HG03342 (cell line): ENCODE measurements at regions not wholly inside any gene's neighbourhood (a gene's known extent, or its start where the extent isn't known, plus 50 kb on each side); places are given as distances from the start of the nearest gene placed in this dataset.
"Not testable (repeated sequence)": the region's sequence is repeated elsewhere in the genome, so short reads cannot be mapped to it uniquely, and the experiment has no call there.

ENCODE experiments used
- ATAC-seq: cut with Tn5 transposase; IDR thresholded peaks from one replicate; pipeline ENCODE4 v1.9.1; 2021; ENCODE audit warnings: mild to moderate bottlenecking, moderate library complexity; ENCODE audit not compliant: unreplicated experiment

- no peak for ATAC-seq
Measured at GRCh38 chr12:60644076-60644475, 1048.2 kb downstream of the SLC16A7 start.

GRCh38 chr12:60666895-60667294, 1071.1 kb downstream of the SLC16A7 start:
- no peak for ATAC-seq

DNA sequence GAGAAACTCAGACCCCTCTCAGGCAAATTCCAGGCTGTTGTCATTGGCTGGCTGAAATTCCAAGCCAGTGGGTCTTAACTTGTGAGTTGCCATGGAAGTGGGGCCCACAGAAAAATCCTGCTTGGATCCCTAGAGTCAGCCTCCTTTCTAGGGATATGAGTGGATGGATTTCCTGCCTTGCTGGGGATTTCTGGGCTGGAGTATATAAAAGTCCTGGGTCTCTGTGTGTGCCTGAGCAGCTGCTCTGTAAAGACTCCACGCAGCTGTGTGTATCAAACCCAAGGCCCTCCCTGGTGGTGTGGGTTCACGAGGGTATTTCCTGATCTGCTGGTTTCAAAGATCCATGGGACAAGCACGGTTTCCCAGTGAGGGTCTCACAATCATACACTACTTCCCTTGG, 1077.1 kb downstream of the SLC16A7 start:
- ATAC-seq = no peak

DNA sequence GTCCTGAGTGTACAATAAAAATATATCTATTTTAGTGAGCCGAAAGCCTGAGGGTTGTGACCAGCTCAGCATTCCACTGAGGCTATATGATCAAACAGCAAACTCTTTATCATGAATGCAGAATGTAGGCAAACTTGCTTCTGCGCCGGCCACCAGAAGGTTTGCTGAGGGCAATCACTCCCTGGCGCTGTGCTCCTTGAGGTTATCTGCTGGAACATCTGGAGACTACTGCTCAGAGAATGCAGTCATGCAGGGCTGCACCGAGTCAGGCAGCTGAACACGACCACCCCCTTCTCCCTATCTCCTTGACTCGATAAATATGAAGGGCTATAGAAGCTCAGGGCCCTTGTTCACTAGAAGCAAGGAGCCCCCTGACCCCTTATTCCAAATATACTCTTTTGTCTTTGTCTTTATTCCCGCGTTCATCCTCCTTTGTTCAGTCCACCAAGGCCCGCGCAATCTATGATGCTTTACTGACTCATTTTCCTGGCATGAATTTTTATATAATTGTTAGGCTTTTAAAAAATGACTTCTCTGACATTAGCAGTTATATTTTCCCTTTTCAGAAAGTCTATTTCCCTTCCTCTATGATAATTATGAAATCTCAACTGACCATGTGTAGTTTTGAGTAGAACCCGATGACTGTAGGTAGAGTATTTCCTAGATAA, 1089.3 kb downstream of the SLC16A7 start:
- no peak for ATAC-seq

DNA sequence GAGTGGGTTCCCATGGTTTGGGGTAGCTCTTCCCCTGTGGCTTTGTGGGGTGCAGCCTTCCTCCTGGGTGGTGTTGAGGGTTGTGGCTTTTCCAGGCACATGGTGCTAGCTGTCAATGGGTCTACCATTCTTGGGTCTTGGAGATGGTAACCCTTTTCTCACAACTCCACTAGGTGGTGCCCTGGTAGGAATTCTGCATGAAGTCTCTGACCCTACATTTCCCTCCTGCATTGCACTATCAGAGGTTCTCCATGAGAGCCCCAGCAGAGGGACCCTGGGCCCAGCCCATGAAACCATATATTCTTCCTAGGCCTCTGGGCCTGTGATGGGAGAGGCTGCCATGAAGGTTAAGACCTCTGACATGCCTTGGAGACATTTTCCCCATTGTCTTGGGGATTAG, 1093.3 kb downstream of the SLC16A7 start:
- no peak for ATAC-seq

- ATAC-seq = no peak
Measured at GRCh38 chr12:60693019-60693626, 1097.3 kb downstream of the SLC16A7 start.

DNA sequence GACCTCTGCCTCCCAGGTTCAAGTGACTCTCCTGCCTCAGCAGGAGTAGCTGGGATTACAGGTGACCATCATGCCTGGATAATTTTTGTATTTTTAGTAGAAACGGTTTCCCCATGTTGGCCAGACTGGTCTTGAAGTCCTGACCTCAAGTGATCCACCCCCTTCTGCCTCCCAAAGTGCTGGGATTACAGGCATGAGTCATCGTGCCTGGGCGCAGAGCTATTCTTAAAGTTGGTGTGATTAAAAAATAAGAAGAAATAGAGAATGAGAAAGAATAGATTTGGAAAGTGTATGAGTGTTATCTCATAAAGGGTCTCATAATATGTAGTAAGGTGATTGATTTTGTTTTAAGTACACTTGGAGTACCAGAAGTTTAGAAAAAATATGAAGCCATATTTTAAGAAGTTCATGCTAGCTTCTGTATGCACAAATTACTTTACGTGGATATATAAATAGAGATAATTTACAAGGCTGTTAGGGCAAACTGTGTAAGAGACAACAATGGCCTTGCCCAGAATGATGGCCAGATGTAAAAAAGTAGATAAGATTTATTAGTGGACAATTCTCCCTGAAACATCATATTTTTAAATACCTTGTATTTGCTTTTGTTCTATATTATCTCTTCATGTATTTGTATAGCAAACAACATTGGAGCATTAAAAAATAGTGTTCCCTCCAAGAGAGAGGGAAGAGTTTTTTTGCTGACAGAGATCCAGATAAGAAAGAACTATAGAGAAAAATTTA, 1108.5 kb downstream of the SLC16A7 start:
- ATAC-seq = no peak

DNA sequence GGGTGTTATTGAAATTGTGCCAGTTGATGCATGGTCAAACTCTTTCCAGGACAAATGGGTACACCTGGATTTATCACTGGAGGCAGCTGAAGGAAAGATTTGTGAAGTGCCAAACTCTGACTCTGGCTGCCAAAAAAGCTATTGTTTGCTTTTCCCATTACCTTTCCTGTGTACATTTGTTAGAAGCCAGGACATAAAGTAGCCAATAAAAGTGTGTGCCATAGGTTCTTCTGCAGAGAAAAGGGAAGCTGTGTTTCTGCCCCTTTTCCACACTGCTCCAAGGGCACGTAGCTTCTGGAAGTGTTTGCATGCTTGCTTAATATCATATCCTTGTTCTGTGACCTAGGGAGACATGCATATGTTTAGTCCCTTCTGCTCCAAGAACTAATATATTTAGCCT, 1114.4 kb downstream of the SLC16A7 start:
- ATAC-seq = no peak

GRCh38 chr12:60714141-60714900, 1118.5 kb downstream of the SLC16A7 start:
- no peak for ATAC-seq

GRCh38 chr12:60724475-60724874, 1128.6 kb downstream of the SLC16A7 start:
- ATAC-seq = no peak

GRCh38 chr12:60724984-60725383, 1129.2 kb downstream of the SLC16A7 start:
- ATAC-seq = no peak

DNA sequence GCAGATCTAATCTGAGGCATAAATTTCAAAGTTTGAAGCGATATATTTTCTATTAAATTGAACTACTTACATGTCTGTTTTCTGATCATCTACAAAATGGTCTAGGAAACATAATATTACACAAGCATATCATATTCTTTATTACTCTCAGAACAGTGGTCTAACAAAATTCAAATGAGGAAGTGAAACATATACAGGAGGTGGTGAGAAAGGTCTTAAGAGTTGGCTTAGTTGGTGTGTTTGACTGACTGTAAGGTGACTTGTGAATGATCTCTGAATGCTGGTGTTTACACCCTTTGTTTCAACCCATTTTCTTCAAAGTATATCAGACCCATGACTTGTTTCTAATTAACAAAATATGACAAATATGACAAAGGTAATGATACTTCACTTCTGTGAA, 1156.8 kb downstream of the SLC16A7 start:
- ATAC-seq = peak; percentile 72

GRCh38 chr12:60758224-60758623, 1162.4 kb downstream of the SLC16A7 start:
- ATAC-seq = no peak

GRCh38 chr12:60760965-60761364, 1165.1 kb downstream of the SLC16A7 start:
- ATAC-seq = no peak

- ATAC-seq = not testable (repeated sequence)
Measured at GRCh38 chr12:60801166-60801565, 1205.3 kb downstream of the SLC16A7 start.

GRCh38 chr12:60803147-60803546, 1207.3 kb downstream of the SLC16A7 start:
- ATAC-seq = no peak

DNA sequence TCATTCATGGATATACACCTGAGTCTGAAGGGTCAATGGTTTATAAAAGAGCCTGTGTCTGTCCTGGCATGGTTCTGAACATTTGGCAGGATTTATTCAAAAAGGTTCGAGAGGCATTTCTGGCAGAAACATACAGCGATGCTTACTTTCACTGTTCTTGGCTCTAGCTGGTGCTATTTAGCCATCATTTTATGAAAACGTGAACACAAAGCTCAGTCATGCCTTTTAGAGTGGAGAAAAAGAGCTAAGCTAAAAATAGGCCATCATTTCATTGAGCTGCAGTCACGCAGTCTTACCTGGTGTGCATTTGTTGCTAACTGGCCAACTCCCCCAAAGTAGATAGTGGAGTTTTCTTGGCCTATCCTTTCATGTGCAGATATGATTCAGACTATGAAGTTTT, 1209.5 kb downstream of the SLC16A7 start:
- no peak for ATAC-seq

- ATAC-seq = no peak
Measured at GRCh38 chr12:60819794-60820193, 1224.0 kb downstream of the SLC16A7 start.

- no peak for ATAC-seq
Measured at GRCh38 chr12:60822580-60822979, 1226.8 kb downstream of the SLC16A7 start.

GRCh38 chr12:60830381-60830780, 1234.6 kb downstream of the SLC16A7 start:
- no peak for ATAC-seq

GRCh38 chr12:60832290-60832689, 1236.5 kb downstream of the SLC16A7 start:
- ATAC-seq = no peak
